DOHH2 (cell line): ENCODE measurements at regions not wholly inside any gene's neighbourhood (a gene's known extent, or its start where the extent isn't known, plus 50 kb on each side); places are given as distances from the start of the nearest gene placed in this dataset.

Source experiments
- CTCF ChIP-seq: fragments of 200-600 bp; sonication (generic); IDR thresholded peaks from one replicate; pipeline ENCODE4 v1.5.1; 2014; ENCODE audit warnings: antibody characterized with exemption, mild to moderate bottlenecking, low read depth, low read length; ENCODE audit not compliant: poor library complexity, severe bottlenecking
- EZH2phosphoT487 ChIP-seq: fragments of 200-600 bp; sonication (generic); IDR thresholded peaks from 2 replicates; pipeline ENCODE4 v1.6.1; 2017; ENCODE audit warnings: borderline replicate concordance, mild to moderate bottlenecking, antibody characterized with exemption, low read length, moderate library complexity, mixed read lengths

GRCh38 chr1:189253601-189254350, 1223.9 kb downstream of the BRINP3 start:
- TF ChIP-seq CTCF = no peak
- TF ChIP-seq EZH2phosphoT487 = no peak
